ENCODE measurements at regions not wholly inside any gene's neighbourhood (a gene's known extent, or its start where the extent isn't known, plus 50 kb on each side); places are given as distances from the start of the nearest gene placed in this dataset.

- DNase-seq = no peak
- no peaks in the 10 kb centered on the region for H3K9me3 ChIP-seq
- H3K36me3 ChIP-seq = no peaks in the 10 kb centered on the region
- no peaks in the 10 kb centered on the region for H3K27me3 ChIP-seq
- no peaks in the 10 kb centered on the region for H3K4me1 ChIP-seq
- no peak overlapping the region for H3K27ac ChIP-seq
- 86 to 89% methylated on average over 5 of the region's 5 CpGs for WGBS, 2 donors
- no peak for TF ChIP-seq POLR2A (IDR thresholded peaks at IDR 0.05)
- no peak for TF ChIP-seq CTCF (IDR thresholded peaks at IDR 0.05)
- intact Hi-C loops (cut with DNase I) = no loop called here
- no peak overlapping the region for H3K4me3 ChIP-seq (replicated peaks in 1 of 3)
Observed at GRCh38 chr5:6177926-6178325, 200.4 kb downstream of the MED10 start.

DNA sequence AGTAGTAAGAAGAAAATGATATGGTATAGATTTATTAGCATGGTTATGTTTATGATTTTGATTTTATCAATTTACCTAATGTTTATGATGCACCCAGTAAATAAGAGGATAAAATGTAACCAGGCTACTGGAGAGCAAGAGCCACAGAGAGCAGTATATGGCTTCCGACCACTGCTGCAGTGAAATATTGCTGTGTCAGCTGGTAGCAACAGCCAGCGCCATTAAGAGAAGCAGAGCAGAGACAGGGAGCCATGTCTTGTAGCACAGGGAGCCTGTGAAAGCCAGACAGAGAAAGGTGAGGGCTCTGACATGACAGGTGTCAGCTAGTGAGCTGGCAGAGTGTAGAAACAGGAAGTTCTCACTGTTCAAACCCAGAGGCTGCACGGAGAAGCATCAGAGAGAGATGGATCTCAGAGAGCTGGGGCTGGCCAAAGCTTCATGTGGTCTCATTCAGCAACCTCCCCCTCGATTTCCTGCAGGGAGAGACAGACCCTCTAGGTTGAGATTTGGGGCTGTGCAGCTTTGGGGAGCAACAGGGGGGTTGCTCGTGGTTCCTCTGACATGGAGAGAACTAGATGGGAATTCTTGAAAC lies 202.1 kb downstream of the MED10 start:
- WGBS, 2 donors = 63 to 65% methylated on average over 5 of the region's 5 CpGs
- H3K4me1 ChIP-seq = no peaks in the 10 kb centered on the region
- H3K4me3 ChIP-seq (replicated peaks in 1 of 3) = no peak overlapping the region
- no peak overlapping the region for H3K27ac ChIP-seq
- no peaks in the 10 kb centered on the region for H3K27me3 ChIP-seq
- H3K36me3 ChIP-seq = no peaks in the 10 kb centered on the region
- intact Hi-C loops (cut with DNase I) = no loop called here
- no peak for DNase-seq
- TF ChIP-seq POLR2A (IDR thresholded peaks at IDR 0.05) = no peak
- H3K9me3 ChIP-seq = no peaks in the 10 kb centered on the region

DNA sequence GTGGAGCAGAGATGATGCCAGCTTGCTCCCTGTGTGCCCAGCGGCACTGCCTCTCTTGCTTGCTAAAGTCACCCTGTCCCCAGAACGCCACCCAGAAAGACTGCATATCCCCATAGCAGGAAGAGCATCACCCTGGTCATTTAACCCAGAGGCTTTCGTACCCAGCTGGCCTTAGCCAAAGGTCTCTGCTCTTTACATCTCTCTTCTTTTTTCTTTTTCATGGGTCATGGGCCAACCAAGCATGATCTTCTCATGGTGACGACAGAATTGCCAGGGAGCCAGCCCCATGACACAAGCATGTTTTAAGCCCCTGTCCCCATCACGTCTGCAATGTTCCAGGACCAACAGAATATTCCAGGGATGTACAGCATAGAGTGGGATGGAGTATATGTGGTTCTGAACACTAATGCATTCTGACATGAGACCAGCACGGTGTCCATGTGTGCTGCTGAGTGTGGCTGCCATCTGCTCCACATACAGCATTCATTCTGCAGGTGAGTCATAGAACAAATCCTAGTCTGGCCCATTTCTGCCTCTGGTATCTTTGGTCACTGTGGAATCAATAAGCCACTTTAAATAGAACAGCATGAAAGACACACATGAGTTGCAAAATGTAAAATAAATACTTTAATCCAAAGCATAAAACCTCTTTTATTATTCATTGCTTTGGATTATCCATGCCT lies 203.0 kb downstream of the MED10 start:
- Histone ChIP-seq H3K27me3 (no peaks in the 10 kb centered on the region), H3K27ac (no peak overlapping the region), H3K4me1 (no peaks in the 10 kb centered on the region), H3K36me3 (no peaks in the 10 kb centered on the region), H3K4me3 (replicated peaks in 1 of 3) (no peak overlapping the region), H3K9me3 (no peaks in the 10 kb centered on the region)
- TF ChIP-seq POLR2A (IDR thresholded peaks at IDR 0.05) = no peak
- no peak for TF ChIP-seq CTCF (IDR thresholded peaks at IDR 0.05)
- 67 to 82% methylated on average over 6 of the region's 6 CpGs for WGBS, 2 donors
- intact Hi-C loops (cut with DNase I) = no loop called here
- no peak for DNase-seq

GRCh38 chr5:6169660-6170059 lies 208.7 kb downstream of the MED10 start:
- H3K27ac ChIP-seq = no peak overlapping the region
- no peak overlapping the region for H3K4me3 ChIP-seq (replicated peaks in 1 of 3)
- H3K27me3 ChIP-seq = no peaks in the 10 kb centered on the region
- H3K4me1 ChIP-seq = no peaks in the 10 kb centered on the region
- 84 to 85% methylated on average over 4 of the region's 4 CpGs for WGBS, 2 donors
- H3K36me3 ChIP-seq = no peaks in the 10 kb centered on the region
- no peaks in the 10 kb centered on the region for H3K9me3 ChIP-seq
- intact Hi-C loops (cut with DNase I) = no loop called here
- no peak for DNase-seq
- no peak for TF ChIP-seq POLR2A (IDR thresholded peaks at IDR 0.05)
- TF ChIP-seq CTCF (IDR thresholded peaks at IDR 0.05) = no peak

GRCh38 chr5:6166698-6167394 lies 211.5 kb downstream of the MED10 start:
- no peaks in the 10 kb centered on the region for H3K4me1 ChIP-seq
- 71 to 88% methylated on average over 2 of the region's 2 CpGs for WGBS, 2 donors
- no peak for TF ChIP-seq CTCF (IDR thresholded peaks at IDR 0.05)
- TF ChIP-seq POLR2A (IDR thresholded peaks at IDR 0.05) = no peak
- H3K4me3 ChIP-seq (replicated peaks in 1 of 3) = no peak overlapping the region
- intact Hi-C loops (cut with DNase I) = no loop called here
- no peaks in the 10 kb centered on the region for H3K9me3 ChIP-seq
- no peaks in the 10 kb centered on the region for H3K36me3 ChIP-seq
- H3K27me3 ChIP-seq = no peaks in the 10 kb centered on the region
- no peak for DNase-seq
- no peak overlapping the region for H3K27ac ChIP-seq

Measured in thyroid gland (tissue), 4 donors.